ENCODE measurements at regions not wholly inside any gene's neighbourhood (a gene's known extent, or its start where the extent isn't known, plus 50 kb on each side); places are given as distances from the start of the nearest gene placed in this dataset.

DNA sequence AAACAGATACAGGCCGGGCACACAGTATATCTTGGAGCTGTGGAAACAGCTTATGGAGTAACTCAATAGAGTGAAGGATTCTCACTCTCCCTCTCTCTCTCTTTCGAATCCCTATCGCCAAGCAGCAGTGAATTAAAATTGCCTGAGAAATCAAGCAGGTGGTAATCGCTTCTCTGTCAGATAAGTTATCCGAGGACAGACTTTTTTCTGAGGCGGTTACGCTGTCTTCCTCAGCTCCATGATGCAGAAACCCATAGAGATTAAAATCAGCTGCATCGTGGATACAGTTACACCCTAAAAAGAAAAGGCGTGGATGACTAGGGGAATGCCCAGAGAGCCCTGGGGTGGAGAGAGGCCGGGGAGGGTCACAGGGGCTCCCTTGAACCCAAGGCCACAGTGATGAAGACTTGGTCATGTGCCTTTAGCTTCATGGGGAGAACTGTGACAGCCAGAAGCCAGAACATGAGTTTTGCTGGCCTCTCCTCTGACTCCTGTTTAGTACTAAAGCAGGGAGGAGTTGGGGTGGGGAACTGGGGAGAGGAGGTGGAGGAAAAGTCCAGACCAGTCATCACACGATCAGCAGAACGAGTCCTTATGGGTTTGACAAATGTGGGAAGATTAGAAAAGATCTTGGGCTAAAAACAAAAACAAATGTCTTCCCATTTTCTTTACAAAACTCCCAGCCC lies 138.8 kb upstream of the JARID2 start:
- CTCF ChIA-PET, result interaction anchor here (0.8 to 1.0 kb wide), 2 partner anchors 11 to 12 kb away, joined by 3 to 4 read pairs; no protein-coding TSS in a partner anchor
- no peaks in the 10 kb centered on the region for H3K36me3 ChIP-seq (ENCODE audit: control insufficient read depth in 2 of 2, insufficient read depth in 1 of 2, low read length in 2 of 2)
- H3K27ac ChIP-seq (ENCODE audit: extremely low read depth, low read depth, low read length), result no peak overlapping the region
- no peak overlapping the region for H3K4me3 ChIP-seq (ENCODE audit: low read depth, low read length)
- TF ChIP-seq ZNF596 (tag by site-specific recombination; IDR thresholded peaks at IDR 0.05) (no peak), RBAK (tag by site-specific recombination; IDR thresholded peaks at IDR 0.05) (no peak), ZNF24 (tag by site-specific recombination; IDR thresholded peaks at IDR 0.05) (no peak), ZNF544 (tag by site-specific recombination; IDR thresholded peaks at IDR 0.05) (no peak), ZNF155 (tag by site-specific recombination; IDR thresholded peaks at IDR 0.05) (no peak), ZNF530 (tag by site-specific recombination; IDR thresholded peaks at IDR 0.05; ENCODE audit: low read depth) (no peak), ZNF561 (tag by site-specific recombination; IDR thresholded peaks at IDR 0.05; ENCODE audit: borderline replicate concordance) (no peak), ZFHX2 (tag by site-specific recombination; conservative IDR thresholded peaks at IDR 0.05) (no peak), ZNF707 (tag by site-specific recombination; IDR thresholded peaks at IDR 0.05) (no peak), ZNF211 (tag by site-specific recombination; IDR thresholded peaks at IDR 0.05; ENCODE audit: low read depth) (no peak), GFI1B (tag by site-specific recombination; IDR thresholded peaks at IDR 0.05) (no peak), ZNF146 (tag by site-specific recombination; IDR thresholded peaks at IDR 0.05) (no peak), ZNF501 (tag by site-specific recombination; IDR thresholded peaks at IDR 0.05) (no peak), ZNF341 (tag by site-specific recombination; IDR thresholded peaks at IDR 0.05; ENCODE audit: low read depth) (no peak), ZNF121 (tag by site-specific recombination; IDR thresholded peaks at IDR 0.05) (no peak)
- TF ChIP-seq, protein P1, sequence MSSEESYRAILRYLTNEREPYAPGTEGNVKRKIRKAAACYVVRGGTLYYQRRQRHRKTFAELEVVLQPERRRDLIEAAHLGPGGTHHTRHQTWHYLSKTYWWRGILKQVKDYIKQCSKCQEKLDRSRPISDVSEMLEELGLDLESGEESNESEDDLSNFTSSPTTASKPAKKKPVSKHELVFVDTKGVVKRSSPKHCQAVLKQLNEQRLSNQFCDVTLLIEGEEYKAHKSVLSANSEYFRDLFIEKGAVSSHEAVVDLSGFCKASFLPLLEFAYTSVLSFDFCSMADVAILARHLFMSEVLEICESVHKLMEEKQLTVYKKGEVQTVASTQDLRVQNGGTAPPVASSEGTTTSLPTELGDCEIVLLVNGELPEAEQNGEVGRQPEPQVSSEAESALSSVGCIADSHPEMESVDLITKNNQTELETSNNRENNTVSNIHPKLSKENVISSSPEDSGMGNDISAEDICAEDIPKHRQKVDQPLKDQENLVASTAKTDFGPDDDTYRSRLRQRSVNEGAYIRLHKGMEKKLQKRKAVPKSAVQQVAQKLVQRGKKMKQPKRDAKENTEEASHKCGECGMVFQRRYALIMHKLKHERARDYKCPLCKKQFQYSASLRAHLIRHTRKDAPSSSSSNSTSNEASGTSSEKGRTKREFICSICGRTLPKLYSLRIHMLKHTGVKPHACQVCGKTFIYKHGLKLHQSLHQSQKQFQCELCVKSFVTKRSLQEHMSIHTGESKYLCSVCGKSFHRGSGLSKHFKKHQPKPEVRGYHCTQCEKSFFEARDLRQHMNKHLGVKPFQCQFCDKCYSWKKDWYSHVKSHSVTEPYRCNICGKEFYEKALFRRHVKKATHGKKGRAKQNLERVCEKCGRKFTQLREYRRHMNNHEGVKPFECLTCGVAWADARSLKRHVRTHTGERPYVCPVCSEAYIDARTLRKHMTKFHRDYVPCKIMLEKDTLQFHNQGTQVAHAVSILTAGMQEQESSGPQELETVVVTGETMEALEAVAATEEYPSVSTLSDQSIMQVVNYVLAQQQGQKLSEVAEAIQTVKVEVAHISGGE (tag by site-specific recombination; conservative IDR thresholded peaks at IDR 0.05; ENCODE audit: low read depth), result no peak
- POLR2A ChIA-PET, result no interaction called here
- no peaks in the 10 kb centered on the region for H3K9me3 ChIP-seq (ENCODE audit: control insufficient read depth, insufficient read depth, low read depth, low read length)
- no peaks in the 10 kb centered on the region for H3K4me1 ChIP-seq (ENCODE audit: control insufficient read depth, insufficient read depth, low read length)

DNA sequence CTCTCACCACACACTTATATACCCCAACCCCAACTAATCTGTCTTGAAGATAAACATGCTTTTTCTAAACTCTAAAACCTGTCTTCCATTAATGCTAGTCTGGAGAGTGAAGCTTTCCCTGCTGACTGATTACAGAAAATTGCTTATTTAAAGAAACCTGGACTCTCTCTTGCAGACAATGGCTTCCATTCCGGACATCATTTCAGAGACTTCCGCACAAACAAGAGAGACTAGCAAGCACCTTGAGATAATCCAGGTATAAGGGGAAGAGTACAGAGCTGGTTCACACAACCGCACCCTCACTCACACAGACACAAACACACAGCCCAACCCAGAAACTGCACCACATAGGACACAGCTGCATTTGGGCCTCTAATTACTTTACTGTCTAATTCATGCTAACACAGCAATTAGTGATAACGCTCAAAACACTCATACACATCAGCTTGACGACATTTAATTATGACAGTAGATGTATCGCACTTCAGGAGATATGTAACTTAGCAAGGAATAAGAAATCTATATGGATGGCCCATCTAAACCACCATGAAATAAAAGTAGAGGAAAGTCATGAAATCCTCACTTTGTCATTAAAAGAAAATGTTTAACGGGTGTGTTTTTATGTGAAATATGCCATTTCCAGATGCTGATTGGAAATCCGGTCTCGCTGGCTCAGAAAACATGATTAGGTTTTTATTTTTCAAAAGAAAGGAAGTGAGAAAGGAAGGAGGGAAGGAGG lies 138.1 kb upstream of the JARID2 start:
- no peaks in the 10 kb centered on the region for H3K4me1 ChIP-seq (ENCODE audit: control insufficient read depth, insufficient read depth, low read length)
- no peak overlapping the region for H3K27ac ChIP-seq (ENCODE audit: extremely low read depth, low read depth, low read length)
- POLR2A ChIA-PET, result no interaction called here
- no peaks in the 10 kb centered on the region for H3K36me3 ChIP-seq (ENCODE audit: control insufficient read depth in 2 of 2, insufficient read depth in 1 of 2, low read length in 2 of 2)
- no peak overlapping the region for H3K4me3 ChIP-seq (ENCODE audit: low read depth, low read length)
- TF ChIP-seq SALL2 (tag by site-specific recombination; IDR thresholded peaks at IDR 0.05; ENCODE audit: borderline replicate concordance) (no peak), ZNF121 (tag by site-specific recombination; IDR thresholded peaks at IDR 0.05) (no peak), ZBTB8A (tag by site-specific recombination; IDR thresholded peaks at IDR 0.05) (no peak), ZXDB (tag by site-specific recombination; IDR thresholded peaks at IDR 0.05) (no peak), SP2 (tag by site-specific recombination; IDR thresholded peaks at IDR 0.05) (no peak), KLF16 (tag by site-specific recombination; IDR thresholded peaks at IDR 0.05) (no peak), SETDB1 (IDR thresholded peaks at IDR 0.05; ENCODE audit: insufficient read length, low read length) (no peak), SP7 (tag by site-specific recombination; IDR thresholded peaks at IDR 0.05) (no peak), ZNF433 (tag by site-specific recombination; IDR thresholded peaks at IDR 0.05; ENCODE audit: low read depth) (no peak), ZNF623 (tag by site-specific recombination; IDR thresholded peaks at IDR 0.05) (no peak), ZNF560 (tag by site-specific recombination; IDR thresholded peaks at IDR 0.05; ENCODE audit: borderline replicate concordance) (no peak), YY2 (tag by site-specific recombination; IDR thresholded peaks at IDR 0.05) (no peak), MEIS1 (CRISPR knock-in tag; IDR thresholded peaks at IDR 0.05; ENCODE audit: borderline replicate concordance) (no peak)
- TF ChIP-seq, protein P2, sequence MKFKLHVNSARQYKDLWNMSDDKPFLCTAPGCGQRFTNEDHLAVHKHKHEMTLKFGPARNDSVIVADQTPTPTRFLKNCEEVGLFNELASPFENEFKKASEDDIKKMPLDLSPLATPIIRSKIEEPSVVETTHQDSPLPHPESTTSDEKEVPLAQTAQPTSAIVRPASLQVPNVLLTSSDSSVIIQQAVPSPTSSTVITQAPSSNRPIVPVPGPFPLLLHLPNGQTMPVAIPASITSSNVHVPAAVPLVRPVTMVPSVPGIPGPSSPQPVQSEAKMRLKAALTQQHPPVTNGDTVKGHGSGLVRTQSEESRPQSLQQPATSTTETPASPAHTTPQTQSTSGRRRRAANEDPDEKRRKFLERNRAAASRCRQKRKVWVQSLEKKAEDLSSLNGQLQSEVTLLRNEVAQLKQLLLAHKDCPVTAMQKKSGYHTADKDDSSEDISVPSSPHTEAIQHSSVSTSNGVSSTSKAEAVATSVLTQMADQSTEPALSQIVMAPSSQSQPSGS (tag by site-specific recombination; IDR thresholded peaks at IDR 0.05; ENCODE audit: low read depth), result no peak
- H3K9me3 ChIP-seq (ENCODE audit: control insufficient read depth, insufficient read depth, low read depth, low read length), result no peaks in the 10 kb centered on the region
- CTCF ChIA-PET, result interaction anchor here (1.0 to 1.2 kb wide), 2 partner anchors 8 to 10 kb away, joined by 3 read pairs; no protein-coding TSS in a partner anchor
